GM18858 (cell line): ENCODE measurements at regions not wholly inside any gene's neighbourhood (a gene's known extent, or its start where the extent isn't known, plus 50 kb on each side); places are given as distances from the start of the nearest gene placed in this dataset.

Experiments
- ATAC-seq: cut with Tn5 transposase; IDR thresholded peaks from one replicate; pipeline ENCODE4 v1.9.1; 2021; ENCODE audit not compliant: unreplicated experiment

DNA sequence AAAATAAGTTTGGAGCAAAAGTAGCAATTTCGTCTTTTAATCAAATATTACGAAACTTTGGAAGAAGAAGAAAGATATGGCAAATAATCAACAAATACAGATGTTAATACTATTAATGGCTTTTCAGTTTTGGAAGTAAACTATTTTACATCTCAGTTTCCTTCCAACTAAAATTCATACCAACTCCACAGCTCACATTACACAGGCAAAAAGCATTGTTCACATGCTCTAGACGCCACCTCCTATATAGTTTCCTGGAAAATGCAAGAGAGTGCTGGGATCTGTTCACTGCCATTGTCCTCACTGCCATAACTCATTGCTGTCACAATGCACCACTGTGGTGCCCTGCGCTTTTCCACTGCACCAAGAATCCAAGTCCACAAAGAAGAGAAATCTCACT is 149.0 kb upstream of the FTMT start:
- ATAC-seq, result no peak

DNA sequence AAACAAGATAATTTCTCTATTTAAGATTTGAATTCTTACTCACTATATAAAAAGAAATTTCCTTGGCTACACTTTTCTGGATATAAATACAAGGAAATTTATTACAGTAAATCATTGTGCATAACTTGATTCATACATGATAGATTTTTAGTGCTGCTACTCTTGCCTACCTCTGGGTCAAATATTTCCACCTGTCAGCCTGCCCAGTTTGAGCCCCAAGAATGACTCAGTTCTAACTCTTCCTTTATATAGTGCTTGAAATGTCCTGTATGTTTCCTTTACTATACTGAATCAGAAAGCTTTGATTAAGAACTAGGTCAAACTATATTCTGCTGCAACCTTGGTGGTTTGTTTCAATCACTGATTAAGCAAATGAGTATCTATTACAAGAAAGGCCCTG is 147.4 kb upstream of the FTMT start:
- ATAC-seq, result no peak

DNA sequence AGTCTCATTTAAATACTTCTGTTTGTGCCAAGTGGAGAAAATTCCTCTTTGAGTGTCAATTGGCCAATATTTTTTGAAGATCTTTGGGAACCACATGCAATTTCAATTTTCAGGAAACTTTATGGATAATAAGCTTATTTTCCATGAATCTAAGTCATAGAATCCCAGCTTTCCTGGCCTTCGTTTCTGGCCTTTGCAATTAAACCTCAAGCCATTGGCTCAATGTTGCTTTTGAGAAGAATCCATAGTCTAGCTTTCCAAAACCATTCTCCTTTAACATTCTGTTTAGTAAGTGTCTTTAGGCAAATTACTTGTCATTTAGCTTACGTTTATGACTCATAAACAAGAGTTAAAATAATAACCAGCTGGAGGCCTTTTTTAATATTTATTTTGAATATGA is 145.0 kb upstream of the FTMT start:
- no peak for ATAC-seq

DNA sequence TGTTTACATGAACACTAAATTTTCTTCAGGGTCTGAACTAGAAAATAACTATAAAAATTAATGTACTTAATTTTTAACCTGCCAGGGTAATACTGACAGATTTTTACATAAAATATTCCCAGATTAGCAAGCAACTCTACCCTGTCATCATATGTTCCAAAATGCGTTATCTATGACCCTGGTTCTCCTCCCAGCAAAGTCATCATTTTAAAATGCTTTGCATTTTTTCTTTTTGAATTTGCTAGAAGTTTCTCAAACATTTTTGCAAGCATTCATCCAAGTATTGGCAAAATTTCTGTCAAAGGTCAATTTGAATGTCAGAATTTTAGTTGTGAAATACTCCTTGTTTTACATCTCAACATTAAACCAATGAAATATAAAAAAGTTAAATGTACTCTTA is 144.5 kb upstream of the FTMT start:
- ATAC-seq, result no peak

DNA sequence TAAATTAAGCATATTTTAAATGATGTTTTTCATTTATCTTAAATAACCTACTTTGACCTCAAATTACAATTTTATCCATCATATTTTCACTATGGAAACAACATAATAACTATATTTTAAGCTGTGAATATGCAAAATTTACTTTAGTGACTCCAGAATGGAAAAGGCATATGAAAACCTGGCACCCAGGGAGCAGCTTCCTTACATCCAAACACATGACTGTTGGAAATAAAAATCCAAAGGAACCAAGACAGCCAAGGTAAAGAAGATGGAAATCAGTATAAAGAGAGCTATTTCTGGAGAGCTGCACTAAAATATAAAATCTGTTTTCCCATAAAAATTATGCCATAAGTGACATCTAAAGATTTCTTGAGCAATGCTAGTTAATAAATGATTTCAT is 140.3 kb upstream of the FTMT start:
- no peak for ATAC-seq

DNA sequence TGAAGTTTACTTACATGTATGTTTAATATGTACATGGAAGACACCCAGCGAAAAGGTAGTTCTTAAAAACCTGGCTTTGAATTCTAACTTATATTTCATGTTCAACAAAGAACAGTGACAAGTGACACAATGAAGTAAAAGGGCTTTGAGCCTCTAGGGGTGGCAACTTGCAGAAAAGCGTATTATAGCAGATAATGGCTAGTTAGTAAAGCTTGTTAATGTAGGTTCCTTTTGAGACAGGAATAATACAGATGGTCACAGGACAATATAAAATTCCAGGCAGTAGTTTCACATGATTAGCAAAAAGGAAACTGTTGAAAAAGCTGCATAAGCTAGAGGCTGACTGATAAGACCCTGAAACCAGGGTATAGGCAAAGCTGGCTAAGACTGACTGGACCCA is 132.4 kb upstream of the FTMT start:
- no peak for ATAC-seq

DNA sequence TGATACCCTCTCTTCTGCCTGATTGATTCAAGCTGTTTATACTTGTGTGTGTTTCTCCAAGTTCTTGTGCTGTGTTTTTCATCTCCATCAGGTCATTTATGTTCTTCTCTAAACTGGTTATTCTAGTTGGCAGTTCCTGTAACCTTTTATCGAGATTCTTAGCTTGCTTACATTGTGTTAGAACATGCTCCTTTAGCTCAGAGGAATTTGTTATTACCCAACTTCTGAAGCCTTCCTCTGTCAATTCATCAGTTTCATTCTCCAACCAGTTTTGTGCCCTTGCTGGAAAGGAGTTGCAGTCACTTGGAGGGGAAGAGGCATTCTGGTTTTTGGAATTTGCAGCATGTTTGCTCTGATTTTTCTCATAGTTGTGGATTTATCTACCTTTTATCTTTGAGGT is 126.2 kb upstream of the FTMT start:
- ATAC-seq, result no peak

DNA sequence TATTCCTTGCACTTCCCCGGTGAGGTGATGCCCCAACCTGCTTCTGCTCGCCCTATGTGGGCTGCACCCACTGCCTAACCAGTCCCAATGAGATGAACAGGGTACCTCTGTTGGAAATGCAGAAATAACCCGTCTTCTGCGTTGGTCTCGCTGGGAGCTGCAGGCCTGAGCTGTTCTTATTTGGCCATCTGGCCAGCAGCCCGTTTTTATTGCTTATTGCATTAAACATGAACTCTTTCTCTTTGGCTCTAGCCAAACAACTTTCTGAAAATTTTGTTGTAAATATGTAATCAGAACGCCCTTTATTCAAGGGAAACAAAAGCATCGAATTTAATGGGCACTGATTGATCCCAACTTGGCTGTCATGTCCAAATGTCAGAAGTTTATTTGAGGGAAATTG is 124.7 kb upstream of the FTMT start:
- ATAC-seq, result no peak

DNA sequence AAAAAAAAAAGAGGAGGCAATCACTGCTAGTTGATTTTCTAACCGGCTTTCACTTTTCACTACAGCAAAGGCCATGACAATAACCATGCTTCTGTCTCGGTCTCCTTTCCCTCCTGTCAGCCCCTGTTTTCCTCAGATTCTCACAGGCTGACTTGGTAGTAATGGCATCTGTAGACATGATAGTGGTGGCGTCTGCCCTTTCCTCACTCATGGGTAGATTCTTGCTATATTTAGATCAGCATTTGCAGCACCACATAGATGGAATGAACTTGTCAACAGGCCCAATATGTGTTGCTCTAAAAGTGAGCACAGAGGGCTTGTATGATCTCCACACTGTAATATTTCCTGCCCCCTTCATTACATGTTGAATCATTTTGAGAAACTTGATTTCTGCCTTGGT is 120.3 kb upstream of the FTMT start:
- no peak for ATAC-seq

DNA sequence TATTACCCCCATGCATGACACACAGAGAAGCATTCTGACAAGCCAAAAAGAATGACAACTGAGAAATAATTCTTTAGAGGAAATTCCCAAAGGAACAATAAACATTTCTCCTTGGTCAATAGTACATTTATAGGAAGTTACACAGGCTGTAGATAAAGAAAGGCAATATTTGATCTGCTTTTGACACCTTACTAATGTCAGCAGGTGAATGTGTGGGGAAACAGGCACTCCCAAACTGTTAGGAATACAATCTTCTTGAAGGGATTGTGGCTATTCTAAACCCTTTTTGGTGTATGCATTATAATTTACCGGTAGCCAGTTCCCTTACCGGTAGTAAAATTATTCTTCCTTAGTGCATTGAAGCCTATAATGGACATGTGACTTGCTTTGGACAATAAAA is 116.1 kb upstream of the FTMT start:
- ATAC-seq, result no peak

DNA sequence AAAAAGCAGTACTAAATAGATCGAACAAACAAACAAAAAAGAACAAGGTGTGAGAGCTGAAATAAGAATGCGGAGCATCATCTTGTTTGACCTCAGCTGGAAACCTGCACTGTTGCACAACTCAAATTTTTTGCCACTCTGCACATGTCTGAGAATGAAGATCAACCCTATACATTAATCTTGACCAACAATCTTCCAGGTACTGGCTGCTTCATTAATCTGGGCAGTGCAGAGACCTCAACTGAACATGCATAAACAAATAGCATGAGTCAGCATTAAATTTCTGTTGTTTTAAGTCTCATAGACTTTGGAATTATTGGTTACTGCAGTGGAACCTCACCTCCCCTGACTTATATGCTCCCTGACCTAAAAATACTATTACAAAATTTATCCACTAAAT is 114.6 kb upstream of the FTMT start:
- no peak for ATAC-seq

DNA sequence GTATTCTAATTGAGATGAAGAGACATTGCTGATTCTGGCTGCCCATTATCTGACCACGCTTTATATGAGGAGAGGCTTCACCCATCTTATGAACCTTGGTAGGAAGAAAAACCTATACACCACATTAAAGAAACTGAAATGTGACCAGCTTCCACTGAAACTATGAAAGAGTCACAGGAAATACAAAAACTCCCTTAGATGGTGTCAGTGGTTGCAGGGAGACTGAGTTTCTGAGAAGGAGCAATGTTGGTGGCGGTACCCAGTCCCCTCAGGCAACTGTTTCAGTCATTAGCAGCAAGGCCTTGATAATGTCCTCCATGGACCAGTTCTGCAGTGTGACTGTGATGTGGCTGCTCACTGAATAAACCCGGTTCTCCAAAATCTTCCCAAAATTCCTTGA is 110.5 kb upstream of the FTMT start:
- ATAC-seq, result no peak

DNA sequence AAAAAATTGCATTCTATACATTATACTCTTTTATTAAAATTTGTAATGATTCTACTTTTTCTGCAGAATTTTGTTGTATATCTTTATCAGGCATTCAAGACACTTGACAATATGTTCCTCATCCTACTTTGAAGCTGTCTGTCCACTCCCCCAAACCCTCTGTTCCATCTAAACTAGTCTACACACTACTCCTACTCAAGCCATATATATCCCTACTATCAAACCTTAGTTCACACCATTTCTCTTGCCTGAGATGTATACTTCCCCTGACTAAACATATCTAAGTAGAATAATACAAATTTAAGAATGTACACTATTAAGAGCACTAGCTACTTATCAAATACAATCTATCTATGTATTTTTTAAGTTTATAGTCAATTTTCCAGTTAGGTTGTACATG is 107.1 kb upstream of the FTMT start:
- no peak for ATAC-seq

DNA sequence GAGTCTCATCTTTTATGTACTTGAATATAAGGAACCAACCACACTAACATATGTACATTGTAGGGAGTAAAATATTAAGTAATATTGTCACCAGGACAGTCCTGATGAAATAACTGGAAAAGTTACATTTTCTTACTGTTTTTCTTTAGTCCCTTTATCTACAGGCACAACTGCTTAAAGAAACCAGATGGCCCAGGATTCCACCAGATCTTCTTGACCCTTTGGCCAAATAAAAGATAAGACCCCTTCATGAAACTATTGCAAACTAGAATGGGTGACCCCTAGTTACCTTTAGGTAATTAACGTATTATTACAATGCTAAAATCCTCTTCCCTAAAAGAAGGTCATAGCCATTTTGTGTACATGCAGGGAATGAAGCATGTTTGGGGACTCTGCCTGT is 106.3 kb upstream of the FTMT start:
- ATAC-seq, result no peak

DNA sequence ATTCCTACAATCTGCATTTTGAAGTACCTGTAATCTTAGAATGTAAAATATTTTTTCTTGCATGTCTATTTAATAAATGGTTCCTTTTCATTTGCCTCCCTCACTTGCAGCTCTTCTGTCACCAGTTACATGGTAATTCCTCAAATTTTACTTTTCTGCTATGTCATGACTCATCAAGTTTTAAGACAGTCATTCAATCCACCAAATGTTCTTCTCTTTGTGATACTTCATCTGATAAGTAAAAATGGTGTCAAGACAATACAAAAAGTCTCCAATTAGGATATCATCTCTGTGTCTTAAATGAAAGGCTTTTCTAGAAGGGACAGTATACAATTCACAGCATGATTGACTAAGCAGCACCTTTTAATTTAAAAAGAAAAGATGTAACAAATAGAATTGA is 104.9 kb upstream of the FTMT start:
- ATAC-seq, result no peak

DNA sequence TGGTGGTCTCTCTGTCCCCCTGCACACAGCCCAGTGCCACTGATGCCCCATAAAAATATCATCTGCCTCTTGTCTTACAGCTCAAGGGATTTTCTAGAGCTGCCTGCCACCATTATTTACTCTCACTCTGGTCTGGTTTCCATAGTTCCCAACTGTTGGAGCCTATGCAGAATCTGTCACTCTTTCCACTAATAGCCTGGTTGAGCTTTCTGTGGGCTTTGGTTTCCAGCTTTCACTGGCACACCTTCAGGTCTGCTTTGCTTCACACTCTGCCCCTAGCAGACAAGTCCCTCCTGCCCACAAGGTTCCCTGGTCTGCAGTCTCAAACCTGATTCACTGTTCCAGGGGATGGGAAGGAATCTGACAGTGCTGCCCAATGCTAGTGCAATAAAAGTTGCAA is 103.0 kb upstream of the FTMT start:
- no peak for ATAC-seq

DNA sequence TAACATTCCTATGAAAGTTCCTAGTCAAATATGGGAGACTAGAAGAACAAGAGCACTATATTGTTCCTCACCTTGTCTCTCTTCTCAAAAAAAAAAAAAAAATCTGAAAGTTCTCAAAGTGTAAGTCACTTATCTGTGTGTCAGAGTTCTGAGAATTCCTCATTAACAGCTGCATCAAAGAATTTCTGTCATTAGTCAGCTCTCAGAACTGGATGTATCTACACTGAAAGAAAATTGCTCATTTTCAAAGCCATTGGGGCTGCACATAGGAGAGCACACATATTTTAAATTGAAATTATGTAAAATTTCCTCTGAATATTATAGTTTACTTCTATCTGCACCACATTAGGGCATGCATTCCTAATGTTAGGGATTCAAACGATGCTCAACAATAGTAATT is 99.5 kb upstream of the FTMT start:
- ATAC-seq, result no peak

DNA sequence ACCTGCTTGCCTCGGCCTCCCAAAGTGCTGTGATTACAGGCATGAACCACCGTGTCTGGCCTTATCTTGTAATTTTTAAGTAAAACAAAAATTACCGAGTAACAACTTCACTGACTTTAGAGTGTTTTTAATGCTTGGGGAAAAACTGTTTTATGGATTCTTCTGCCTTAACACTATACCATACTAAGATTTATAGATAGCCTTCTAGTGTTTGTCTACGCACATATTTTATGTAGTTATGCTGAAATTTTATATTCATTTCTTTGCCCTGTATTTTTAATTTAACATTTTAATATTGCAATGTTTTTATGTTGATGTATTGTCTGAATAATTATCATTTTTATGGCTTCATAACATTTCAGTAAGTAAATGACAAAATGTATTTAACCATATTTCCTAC is 96.4 kb upstream of the FTMT start:
- no peak for ATAC-seq

DNA sequence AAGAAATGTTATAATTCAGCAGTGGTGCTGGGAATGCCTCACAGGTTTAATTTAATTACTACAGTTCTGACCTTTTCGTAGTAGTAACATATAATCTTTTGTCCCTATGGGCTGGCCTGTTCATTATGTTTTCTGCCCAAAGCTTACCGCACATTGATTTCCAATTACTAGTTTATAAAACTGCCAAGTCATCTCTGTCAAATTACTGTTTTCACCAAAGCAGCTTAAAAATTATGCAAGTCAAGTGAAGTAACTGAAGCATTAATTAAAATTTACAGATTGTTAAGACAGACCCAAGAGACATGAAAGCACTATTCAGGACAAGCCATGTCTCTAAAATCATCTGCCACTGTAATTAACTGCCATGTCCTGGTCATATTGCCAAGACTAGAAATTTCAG is 93.9 kb upstream of the FTMT start:
- no peak for ATAC-seq

DNA sequence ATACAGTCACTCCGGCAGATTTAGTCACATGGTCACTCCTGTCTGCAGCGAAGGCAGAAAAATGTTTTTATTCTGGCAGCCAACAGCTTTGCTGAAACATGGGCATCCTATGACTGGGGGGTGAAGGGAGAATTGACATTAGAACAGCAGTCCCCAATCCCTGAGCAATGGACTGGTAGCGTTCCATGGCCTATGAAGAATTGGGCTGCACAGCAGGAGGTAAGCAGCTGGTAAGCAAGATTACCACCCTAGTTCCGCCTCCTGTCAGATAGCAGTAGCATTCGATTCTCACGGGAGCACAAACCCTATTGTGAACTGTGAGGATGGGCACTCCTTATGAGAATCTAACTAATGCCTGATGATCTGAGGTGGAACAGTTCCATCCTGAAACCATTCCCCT is 93.1 kb upstream of the FTMT start:
- ATAC-seq, result no peak

DNA sequence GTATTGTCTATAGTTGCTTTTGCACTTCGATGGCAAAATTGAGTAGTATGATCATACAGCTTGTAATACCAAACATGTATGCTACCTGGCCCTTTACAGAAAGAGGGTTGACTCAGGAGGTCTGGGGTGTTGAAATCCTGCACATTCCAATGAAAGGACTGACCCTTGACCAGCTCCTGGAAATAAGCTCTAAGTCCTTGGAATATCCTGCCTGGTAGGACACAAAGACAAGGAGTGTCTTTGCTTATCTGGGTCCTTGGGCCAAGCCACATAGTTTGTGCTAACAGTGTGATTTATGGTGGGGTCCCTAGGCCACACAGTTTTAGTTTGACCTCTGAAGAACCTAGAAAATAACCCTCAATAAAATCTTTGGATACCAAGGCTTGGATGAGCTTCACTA is 89.3 kb upstream of the FTMT start:
- ATAC-seq, result no peak

DNA sequence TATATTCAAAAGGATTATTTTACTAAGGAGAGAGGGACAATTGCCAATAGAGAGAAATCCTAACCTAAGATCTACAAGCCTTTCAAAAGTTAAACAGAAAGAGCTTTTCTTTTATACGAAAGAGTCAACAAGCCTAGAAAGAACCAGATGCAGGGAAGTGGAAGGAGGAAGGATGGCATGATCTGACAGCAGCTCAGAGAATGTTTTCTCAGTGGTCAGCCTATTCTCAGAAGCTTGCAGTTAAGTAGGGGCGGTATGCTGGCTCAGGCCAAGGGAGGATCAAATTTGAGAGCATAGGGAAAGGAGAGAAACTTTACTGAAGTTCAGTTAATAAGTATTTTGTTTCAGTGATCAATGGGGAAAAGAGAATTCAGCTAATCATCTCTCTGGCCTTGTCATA is 88.0 kb upstream of the FTMT start:
- no peak for ATAC-seq

DNA sequence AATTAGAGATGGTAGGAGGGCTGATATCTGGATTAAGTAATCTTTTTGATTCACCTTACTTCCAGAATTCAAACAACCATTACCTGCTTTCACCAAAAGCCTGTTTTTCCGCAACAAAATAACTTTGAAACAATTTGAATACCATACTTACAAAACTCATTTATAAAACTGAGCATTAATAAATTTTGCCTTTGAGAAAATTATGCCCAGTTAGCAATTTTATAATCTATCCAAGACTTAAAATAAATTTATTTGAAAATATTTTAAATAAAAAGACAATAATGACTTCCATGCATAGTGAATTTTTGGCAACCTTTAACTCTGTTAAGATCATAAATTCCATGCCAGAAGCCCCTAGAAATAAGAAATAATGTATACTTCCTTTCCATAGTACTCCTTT is 71.3 kb upstream of the FTMT start:
- ATAC-seq, result no peak

DNA sequence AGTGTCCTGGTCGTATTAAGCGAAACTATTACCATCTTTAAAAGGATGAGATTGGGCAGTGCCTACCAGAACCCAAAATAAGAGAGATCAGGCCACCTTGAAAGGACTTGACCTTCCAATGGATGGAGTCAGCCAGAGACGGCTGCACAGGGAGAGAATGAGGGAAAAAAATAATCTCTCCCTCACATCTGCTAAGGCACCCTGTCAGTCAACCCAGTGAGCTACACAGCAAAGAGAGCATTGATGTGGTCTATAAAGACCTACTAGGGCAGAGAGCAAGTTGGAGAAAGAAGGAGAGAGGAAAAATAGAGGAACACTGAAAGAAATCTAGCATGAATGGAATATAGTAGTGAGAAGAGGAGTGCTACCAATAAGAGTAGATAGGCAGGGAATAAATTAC is 68.0 kb upstream of the FTMT start:
- no peak for ATAC-seq
